Karpas-422 (cell line): ENCODE measurements at regions not wholly inside any gene's neighbourhood (a gene's known extent, or its start where the extent isn't known, plus 50 kb on each side); places are given as distances from the start of the nearest gene placed in this dataset.

Experiments used
- DNase-seq: peaks from one replicate; pipeline ENCODE4 v3.0.0-alpha.2; 2015
- H2AFZ ChIP-seq: fragments of 200-600 bp; sonication (generic); 2 replicates; pipeline ENCODE4 v1.6.1; 2014; ENCODE audit warnings: antibody characterized with exemption, low read length, mixed read lengths
- H3K27ac ChIP-seq: fragments of 200-600 bp; sonication (generic); 2 replicates; pipeline ENCODE4 v1.5.1; 2014; ENCODE audit warnings: mild to moderate bottlenecking, low read length, moderate library complexity
- H3K27me3 ChIP-seq: fragments of 200-600 bp; sonication (generic); 2 replicates; pipeline ENCODE4 v1.6.1; 2014; ENCODE audit warnings: low read length, mixed read lengths
- H3K36me3 ChIP-seq: fragments of 200-600 bp; sonication (generic); 2 replicates; pipeline ENCODE4 v1.6.1; 2014; ENCODE audit warnings: low read length, mixed read lengths; ENCODE audit not compliant: insufficient read depth
- H3K4me1 ChIP-seq: fragments of 200-600 bp; sonication (generic); 2 replicates; pipeline ENCODE4 v1.6.1; 2014; ENCODE audit warnings: mild to moderate bottlenecking, low read length, mixed read lengths
- H3K4me2 ChIP-seq: fragments of 200-600 bp; sonication (generic); 2 replicates; pipeline ENCODE4 v1.6.1; 2014; ENCODE audit warnings: low read length, low read depth, mild to moderate bottlenecking; ENCODE audit not compliant: poor library complexity, severe bottlenecking
- H3K4me3 ChIP-seq: fragments of 200-600 bp; sonication (generic); 2 replicates; pipeline ENCODE4 v1.5.1; 2014; ENCODE audit warnings: mild to moderate bottlenecking, antibody characterized with exemption, low read length, mixed read lengths
- H3K79me2 ChIP-seq: fragments of 200-600 bp; sonication (generic); 2 replicates; pipeline ENCODE4 v1.6.1; 2014; ENCODE audit warnings: mild to moderate bottlenecking, low read length, mixed read lengths
- H3K9ac ChIP-seq: fragments of 200-600 bp; sonication (generic); 2 replicates; pipeline ENCODE4 v1.6.0; 2014; ENCODE audit warnings: low read length
- H3K9me2 ChIP-seq: fragments of 200-600 bp; sonication (generic), shearing (Covaris generic); replicated peaks from 2 replicates; pipeline ENCODE4 v1.6.0; 2014; ENCODE audit warnings: mild to moderate bottlenecking, low read length, moderate library complexity; ENCODE audit not compliant: insufficient read depth
- H3K9me3 ChIP-seq: fragments of 300-700, 200-600 bp; sonication (generic); 2 replicates; pipeline ENCODE4 v1.6.1; 2014; ENCODE audit warnings: low read length, mixed read lengths
- H4K20me1 ChIP-seq: fragments of 200-600 bp; sonication (generic); 2 replicates; pipeline ENCODE4 v1.6.1; 2014; ENCODE audit warnings: mild to moderate bottlenecking, antibody characterized with exemption, low read length, low read depth; ENCODE audit not compliant: insufficient read depth

DNA sequence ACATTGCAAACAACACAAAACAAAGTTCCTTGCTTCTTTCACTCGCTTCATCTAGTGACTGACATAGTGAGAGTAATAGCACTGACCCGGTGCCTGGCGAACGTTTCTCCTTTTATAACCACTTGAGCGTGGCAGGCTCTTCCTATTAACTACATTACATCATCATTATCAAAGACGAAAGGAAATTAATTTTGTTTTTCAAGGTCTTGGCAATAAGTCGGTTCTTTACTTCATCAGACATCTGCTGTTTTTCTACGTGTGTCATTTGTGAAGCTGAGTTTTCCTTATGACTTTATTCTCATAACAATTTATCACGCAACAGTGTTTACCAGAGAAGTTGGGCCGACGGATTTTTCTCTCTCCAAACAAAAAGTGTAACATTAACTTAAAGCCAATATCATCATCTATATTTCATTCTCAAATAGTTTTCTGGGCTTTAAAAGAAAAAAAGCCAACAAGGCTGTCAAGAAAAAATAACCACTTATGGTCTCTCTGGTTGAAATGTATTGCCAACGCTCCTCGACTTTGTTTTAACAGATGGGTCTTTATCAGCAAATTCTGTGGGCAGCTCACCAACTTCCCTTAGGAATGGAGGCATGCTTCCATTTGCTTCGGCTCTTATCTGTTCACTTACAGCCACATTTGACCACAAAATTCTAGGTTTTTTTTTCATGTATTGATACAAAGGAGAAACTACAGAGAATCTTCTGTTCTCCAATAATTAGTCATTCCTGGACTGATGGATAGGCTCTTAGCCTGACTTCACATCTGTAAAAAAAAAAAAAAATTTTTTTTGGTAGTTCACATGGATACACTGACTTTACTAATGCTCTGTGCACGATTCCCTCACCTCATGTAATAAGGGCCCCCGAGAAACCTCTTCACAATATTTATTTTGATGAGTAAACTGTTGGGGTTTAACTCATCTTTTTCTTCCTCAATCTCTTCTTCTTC is 97.1 kb upstream of the CDKN3 start:
- no peaks in the 10 kb centered on the region for H3K4me1 ChIP-seq
- no peak for DNase-seq
- no peaks in the 10 kb centered on the region for H3K9me3 ChIP-seq
- no peak overlapping the region for H3K27ac ChIP-seq
- no peak overlapping the region for H3K9ac ChIP-seq
- no peak overlapping the region for H2AFZ ChIP-seq
- no peaks in the 10 kb centered on the region for H3K79me2 ChIP-seq
- H3K4me3 ChIP-seq = no peak overlapping the region
- no peaks in the 10 kb centered on the region for H3K9me2 ChIP-seq
- no peaks in the 10 kb centered on the region for H4K20me1 ChIP-seq
- H3K27me3 ChIP-seq = peaks cover 5% of the 10 kb centered on the region; the same call in 1 of the 2 replicates
- H3K4me2 ChIP-seq = no peak overlapping the region
- H3K36me3 ChIP-seq = no peaks in the 10 kb centered on the region

GRCh38 chr14:54300881-54301280 is 95.9 kb upstream of the CDKN3 start:
- Histone ChIP-seq H2AFZ (no peak overlapping the region), H3K36me3 (no peaks in the 10 kb centered on the region), H4K20me1 (no peaks in the 10 kb centered on the region), H3K27me3 (peaks cover 5% of the 10 kb centered on the region; the same call in 1 of the 2 replicates), H3K4me2 (no peak overlapping the region), H3K9ac (no peak overlapping the region), H3K4me3 (no peak overlapping the region), H3K27ac (no peak overlapping the region), H3K79me2 (no peaks in the 10 kb centered on the region), H3K9me2 (no peaks in the 10 kb centered on the region), H3K4me1 (no peaks in the 10 kb centered on the region), H3K9me3 (no peaks in the 10 kb centered on the region)
- DNase-seq = no peak

GRCh38 chr14:54301359-54301758 is 95.4 kb upstream of the CDKN3 start:
- Histone ChIP-seq H3K36me3 (no peaks in the 10 kb centered on the region), H3K27ac (no peak overlapping the region)

DNA sequence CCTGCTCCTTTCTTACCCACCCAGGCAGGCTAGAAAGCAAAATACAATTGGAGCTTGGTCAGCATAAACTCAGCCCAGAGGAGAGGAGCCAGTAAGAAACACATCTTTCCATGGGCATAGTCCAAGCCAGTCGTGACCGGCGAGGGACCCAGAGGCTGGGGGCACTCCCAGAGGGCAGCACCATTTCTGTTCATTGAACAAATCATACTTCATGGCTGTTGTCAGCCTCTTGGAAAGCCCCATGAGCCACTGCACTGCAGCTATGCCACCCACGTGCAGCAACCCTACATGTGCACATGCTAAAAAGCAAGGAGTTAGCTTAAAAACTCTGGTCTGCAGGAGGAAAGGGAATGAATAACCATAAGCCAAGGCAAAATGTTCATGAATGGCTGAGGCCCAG is 90.0 kb upstream of the CDKN3 start:
- no peaks in the 10 kb centered on the region for H3K4me1 ChIP-seq
- DNase-seq = no peak
- no peak overlapping the region for H2AFZ ChIP-seq
- H3K9ac ChIP-seq = no peak overlapping the region
- H3K27ac ChIP-seq = no peak overlapping the region
- no peaks in the 10 kb centered on the region for H3K36me3 ChIP-seq
- no peaks in the 10 kb centered on the region for H3K79me2 ChIP-seq
- no peak overlapping the region for H3K4me3 ChIP-seq
- H3K9me3 ChIP-seq = no peaks in the 10 kb centered on the region
- H4K20me1 ChIP-seq = no peaks in the 10 kb centered on the region
- no peaks in the 10 kb centered on the region for H3K27me3 ChIP-seq
- no peak overlapping the region for H3K4me2 ChIP-seq
- H3K9me2 ChIP-seq = no peaks in the 10 kb centered on the region

More at GRCh38 chr14:54301359-54301758, 95.4 kb upstream of the CDKN3 start:
- no peaks in the 10 kb centered on the region for H4K20me1 ChIP-seq
- no peak overlapping the region for H3K4me3 ChIP-seq
- no peaks in the 10 kb centered on the region for H3K9me3 ChIP-seq
- peaks cover 5% of the 10 kb centered on the region; the same call in 1 of the 2 replicates for H3K27me3 ChIP-seq
- H2AFZ ChIP-seq = no peak overlapping the region
- H3K9ac ChIP-seq = no peak overlapping the region
- no peak for DNase-seq
- H3K4me1 ChIP-seq = no peaks in the 10 kb centered on the region
- H3K9me2 ChIP-seq = no peaks in the 10 kb centered on the region
- H3K4me2 ChIP-seq = no peak overlapping the region
- H3K79me2 ChIP-seq = no peaks in the 10 kb centered on the region

DNA sequence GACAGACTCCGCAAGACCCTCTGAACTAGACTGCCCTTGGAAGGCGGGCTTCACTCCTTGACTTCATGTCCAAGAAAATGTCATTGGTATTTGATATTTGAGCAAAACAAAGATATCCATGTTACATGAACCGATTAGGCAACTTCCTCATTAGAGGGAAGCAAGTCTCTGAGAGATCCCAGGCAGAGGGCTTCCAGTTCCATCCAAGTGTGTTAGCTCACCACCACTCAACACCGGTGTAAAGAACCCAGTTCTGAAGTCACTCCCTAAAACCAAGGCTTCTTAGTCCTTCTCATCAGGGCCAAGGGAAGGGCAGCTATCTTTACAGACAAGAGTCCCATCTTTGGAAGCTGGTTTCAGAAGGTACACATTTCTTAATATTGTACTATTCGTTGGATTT is 87.2 kb upstream of the CDKN3 start:
- Histone ChIP-seq H3K9ac (no peak overlapping the region), H4K20me1 (no peaks in the 10 kb centered on the region), H3K4me2 (no peak overlapping the region), H3K4me3 (no peak overlapping the region), H2AFZ (no peak overlapping the region), H3K27me3 (no peaks in the 10 kb centered on the region), H3K9me3 (no peaks in the 10 kb centered on the region), H3K9me2 (no peaks in the 10 kb centered on the region), H3K27ac (no peak overlapping the region), H3K4me1 (no peaks in the 10 kb centered on the region), H3K36me3 (no peaks in the 10 kb centered on the region), H3K79me2 (no peaks in the 10 kb centered on the region)
- no peak for DNase-seq

DNA sequence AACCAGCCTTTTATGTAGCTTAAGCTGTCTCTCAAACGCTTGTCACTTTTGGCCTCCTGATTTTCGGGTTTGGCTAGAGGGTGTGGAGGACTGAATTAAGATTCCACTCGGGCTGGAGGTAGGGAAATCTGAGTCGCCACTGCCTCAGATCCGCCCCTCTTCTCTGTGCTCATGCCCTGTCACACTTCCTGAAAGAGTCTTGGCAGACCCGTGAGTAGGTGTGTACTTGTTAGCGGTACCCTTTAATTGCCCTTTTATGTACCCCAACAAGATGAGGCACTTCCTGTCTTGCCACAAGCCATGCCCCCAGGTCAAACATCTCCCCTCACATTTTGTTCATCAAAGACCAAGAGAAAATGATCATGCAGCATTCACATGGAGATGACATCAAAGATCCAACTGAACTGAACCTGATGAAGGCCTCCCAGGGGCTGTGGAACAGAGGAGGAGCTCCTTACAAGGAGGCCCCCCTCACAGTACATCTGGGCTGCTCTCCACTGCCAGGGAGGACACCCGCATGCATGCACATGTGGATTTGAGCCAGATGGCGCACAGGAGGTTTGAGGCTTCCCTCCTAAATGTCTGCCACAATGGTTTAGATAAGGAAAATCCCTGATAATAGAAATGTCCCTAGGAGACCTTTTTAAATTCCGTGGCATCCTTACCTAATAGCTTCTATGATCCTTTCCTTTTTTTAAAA is 86.5 kb upstream of the CDKN3 start:
- Histone ChIP-seq H3K27me3 (no peaks in the 10 kb centered on the region), H3K4me3 (no peak overlapping the region), H4K20me1 (no peaks in the 10 kb centered on the region), H3K4me2 (no peak overlapping the region), H3K4me1 (no peaks in the 10 kb centered on the region), H3K9ac (no peak overlapping the region), H3K79me2 (no peaks in the 10 kb centered on the region), H3K27ac (no peak overlapping the region), H3K36me3 (no peaks in the 10 kb centered on the region), H2AFZ (no peak overlapping the region), H3K9me3 (no peaks in the 10 kb centered on the region), H3K9me2 (no peaks in the 10 kb centered on the region)
- DNase-seq = no peak

- Histone ChIP-seq H3K9me2 (no peaks in the 10 kb centered on the region), H3K79me2 (no peaks in the 10 kb centered on the region), H3K9ac (no peak overlapping the region), H3K36me3 (no peaks in the 10 kb centered on the region), H3K4me2 (no peak overlapping the region), H3K4me3 (no peak overlapping the region), H3K9me3 (no peaks in the 10 kb centered on the region), H3K4me1 (no peaks in the 10 kb centered on the region), H3K27me3 (no peaks in the 10 kb centered on the region), H2AFZ (no peak overlapping the region), H4K20me1 (no peaks in the 10 kb centered on the region), H3K27ac (no peak overlapping the region)
- DNase-seq = no peak
Observed at GRCh38 chr14:54310851-54311228, 86.0 kb upstream of the CDKN3 start.

DNA sequence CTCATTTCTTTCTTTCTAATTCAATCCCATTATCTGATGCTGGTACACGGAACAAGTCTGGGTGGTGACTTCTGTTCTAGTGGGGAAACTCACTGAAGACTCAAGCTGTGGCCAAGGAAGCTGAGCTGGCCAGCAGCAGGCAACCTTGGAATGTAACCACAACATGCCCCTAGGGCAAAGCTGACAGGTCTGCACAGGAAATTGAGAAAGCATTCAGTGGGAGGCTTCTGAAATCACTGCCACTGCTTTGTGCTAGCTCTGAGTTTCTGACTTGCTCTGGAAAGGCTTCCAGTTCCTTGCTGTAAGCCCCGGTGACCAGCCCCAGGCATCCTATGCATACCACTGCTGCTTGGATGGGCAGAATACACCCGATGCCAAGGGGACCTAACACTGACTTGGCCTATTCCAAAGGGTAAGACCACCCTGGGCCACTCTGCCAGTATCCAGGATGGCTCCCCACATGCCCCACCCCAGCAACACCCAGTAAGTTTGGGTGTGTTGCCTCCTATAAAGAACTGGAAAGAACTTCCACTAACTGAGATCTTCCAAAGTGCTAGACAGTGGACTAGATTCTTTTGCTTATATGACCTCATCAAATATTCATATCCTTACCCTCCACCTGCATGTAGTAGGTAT is 84.5 kb upstream of the CDKN3 start:
- DNase-seq = no peak
- H3K4me3 ChIP-seq = no peak overlapping the region
- no peaks in the 10 kb centered on the region for H3K9me2 ChIP-seq
- no peaks in the 10 kb centered on the region for H3K9me3 ChIP-seq
- H3K4me2 ChIP-seq = no peak overlapping the region
- no peaks in the 10 kb centered on the region for H4K20me1 ChIP-seq
- no peak overlapping the region for H3K9ac ChIP-seq
- H2AFZ ChIP-seq = no peak overlapping the region
- no peaks in the 10 kb centered on the region for H3K79me2 ChIP-seq
- H3K36me3 ChIP-seq = no peaks in the 10 kb centered on the region
- no peak overlapping the region for H3K27ac ChIP-seq
- peaks cover 5% of the 10 kb centered on the region for H3K4me1 ChIP-seq
- H3K27me3 ChIP-seq = no peaks in the 10 kb centered on the region
